ENCODE measurements at regions not wholly inside any gene's neighbourhood (a gene's known extent, or its start where the extent isn't known, plus 50 kb on each side); places are given as distances from the start of the nearest gene placed in this dataset.

DNA sequence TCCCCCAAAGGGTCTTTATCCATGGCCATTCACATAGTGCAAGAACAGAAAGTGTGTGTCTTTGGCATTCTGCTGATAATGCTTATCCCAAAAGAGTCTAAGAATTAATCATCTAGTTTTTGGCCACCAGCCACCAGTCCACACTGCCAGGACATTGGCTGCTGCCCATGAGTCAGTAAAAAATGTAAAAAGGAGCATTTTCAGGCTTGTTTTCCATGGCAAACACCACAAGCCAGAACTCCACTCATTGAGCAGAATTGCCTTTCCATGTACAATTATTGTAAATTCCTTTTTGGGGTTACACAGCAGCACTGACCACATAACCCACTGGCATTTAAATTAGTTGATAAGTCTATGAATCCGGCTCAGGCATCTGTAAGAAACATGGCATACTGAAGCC, 89.2 kb upstream of the PRDX4 start:
- H3K36me3 ChIP-seq (ENCODE audit: low read depth): no peaks in the 10 kb centered on the region
- DNase-seq (ENCODE audit: low spot score): no peak
- peak; percentile 54; the same call in 2 of the 3 replicates for ATAC-seq (ENCODE audit: low read depth)
- H3K27ac ChIP-seq (ENCODE audit: poor library complexity, severe bottlenecking): no peak overlapping the region
- no peak overlapping the region for H3K4me3 ChIP-seq (ENCODE audit: severe bottlenecking)
- H3K27me3 ChIP-seq (ENCODE audit: insufficient read depth, poor library complexity, severe bottlenecking): no peaks in the 10 kb centered on the region
- no peaks in the 10 kb centered on the region for H3K9me3 ChIP-seq (ENCODE audit: severe bottlenecking)
- TF ChIP-seq, protein P1, sequence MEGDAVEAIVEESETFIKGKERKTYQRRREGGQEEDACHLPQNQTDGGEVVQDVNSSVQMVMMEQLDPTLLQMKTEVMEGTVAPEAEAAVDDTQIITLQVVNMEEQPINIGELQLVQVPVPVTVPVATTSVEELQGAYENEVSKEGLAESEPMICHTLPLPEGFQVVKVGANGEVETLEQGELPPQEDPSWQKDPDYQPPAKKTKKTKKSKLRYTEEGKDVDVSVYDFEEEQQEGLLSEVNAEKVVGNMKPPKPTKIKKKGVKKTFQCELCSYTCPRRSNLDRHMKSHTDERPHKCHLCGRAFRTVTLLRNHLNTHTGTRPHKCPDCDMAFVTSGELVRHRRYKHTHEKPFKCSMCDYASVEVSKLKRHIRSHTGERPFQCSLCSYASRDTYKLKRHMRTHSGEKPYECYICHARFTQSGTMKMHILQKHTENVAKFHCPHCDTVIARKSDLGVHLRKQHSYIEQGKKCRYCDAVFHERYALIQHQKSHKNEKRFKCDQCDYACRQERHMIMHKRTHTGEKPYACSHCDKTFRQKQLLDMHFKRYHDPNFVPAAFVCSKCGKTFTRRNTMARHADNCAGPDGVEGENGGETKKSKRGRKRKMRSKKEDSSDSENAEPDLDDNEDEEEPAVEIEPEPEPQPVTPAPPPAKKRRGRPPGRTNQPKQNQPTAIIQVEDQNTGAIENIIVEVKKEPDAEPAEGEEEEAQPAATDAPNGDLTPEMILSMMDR (IDR thresholded peaks at IDR 0.05; ENCODE audit: poor library complexity, severe bottlenecking): no peak
- no peaks in the 10 kb centered on the region for H3K4me1 ChIP-seq (ENCODE audit: insufficient read depth, poor library complexity, severe bottlenecking)

- Histone ChIP-seq H3K4me3 (ENCODE audit: severe bottlenecking) (no peak overlapping the region), H3K9me3 (ENCODE audit: severe bottlenecking) (no peaks in the 10 kb centered on the region), H3K27me3 (ENCODE audit: insufficient read depth, poor library complexity, severe bottlenecking) (no peaks in the 10 kb centered on the region), H3K4me1 (ENCODE audit: insufficient read depth, poor library complexity, severe bottlenecking) (no peaks in the 10 kb centered on the region), H3K27ac (ENCODE audit: poor library complexity, severe bottlenecking) (no peak overlapping the region), H3K36me3 (ENCODE audit: low read depth) (no peaks in the 10 kb centered on the region)
- ATAC-seq (ENCODE audit: low read depth): no peak
- DNase-seq (ENCODE audit: low spot score): no peak
- TF ChIP-seq, protein P1 (IDR thresholded peaks at IDR 0.05; ENCODE audit: poor library complexity, severe bottlenecking): no peak
Measured at GRCh38 chrX:23589496-23589895, 77.8 kb upstream of the PRDX4 start.

DNA sequence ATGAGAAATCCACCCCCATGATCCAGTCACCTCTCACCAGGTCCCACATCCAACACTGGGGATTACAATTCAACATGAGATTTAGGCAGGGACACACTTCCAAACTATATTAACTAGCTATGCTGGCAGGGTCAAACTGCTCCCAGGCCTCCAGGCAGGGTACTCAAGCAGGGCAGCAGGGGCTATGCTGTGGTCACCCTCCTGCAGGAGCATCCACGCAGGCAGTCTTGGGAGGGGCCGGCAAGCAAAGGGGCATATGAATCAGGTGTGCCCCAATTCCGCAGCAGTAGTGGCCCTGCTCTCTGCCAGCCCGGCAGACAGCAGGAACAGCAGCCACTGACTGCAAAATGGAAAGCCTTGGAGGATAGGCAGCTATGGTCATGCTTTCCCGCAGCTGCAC, 74.6 kb upstream of the PRDX4 start:
- no peak for ATAC-seq (ENCODE audit: low read depth)
- no peak overlapping the region for H3K4me3 ChIP-seq (ENCODE audit: severe bottlenecking)
- H3K9me3 ChIP-seq (ENCODE audit: severe bottlenecking): no peaks in the 10 kb centered on the region
- H3K4me1 ChIP-seq (ENCODE audit: insufficient read depth, poor library complexity, severe bottlenecking): no peaks in the 10 kb centered on the region
- TF ChIP-seq, protein P1 (IDR thresholded peaks at IDR 0.05; ENCODE audit: poor library complexity, severe bottlenecking): no peak
- DNase-seq (ENCODE audit: low spot score): no peak
- H3K27me3 ChIP-seq (ENCODE audit: insufficient read depth, poor library complexity, severe bottlenecking): no peaks in the 10 kb centered on the region
- no peaks in the 10 kb centered on the region for H3K36me3 ChIP-seq (ENCODE audit: low read depth)
- no peak overlapping the region for H3K27ac ChIP-seq (ENCODE audit: poor library complexity, severe bottlenecking)

DNA sequence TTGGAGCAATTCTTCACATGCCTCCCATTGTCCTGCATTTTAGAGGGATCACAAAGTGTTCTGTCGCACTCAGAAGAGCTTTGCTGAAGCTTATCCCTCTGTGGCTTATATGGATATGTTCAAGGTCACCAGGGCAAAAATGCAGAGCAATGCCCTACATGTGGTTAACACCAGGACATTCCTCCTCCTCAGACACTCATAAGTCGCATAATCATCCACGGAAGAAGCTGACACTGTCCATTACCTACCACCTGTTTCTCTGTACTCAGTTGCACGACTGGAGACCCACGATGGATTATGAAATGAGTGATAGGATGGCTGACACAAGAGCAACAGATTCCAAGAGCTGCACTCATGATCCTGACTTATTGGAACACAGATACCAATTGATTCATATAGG, 68.7 kb upstream of the PRDX4 start:
- Histone ChIP-seq H3K27ac (ENCODE audit: poor library complexity, severe bottlenecking) (no peak overlapping the region), H3K4me3 (ENCODE audit: severe bottlenecking) (no peak overlapping the region), H3K27me3 (ENCODE audit: insufficient read depth, poor library complexity, severe bottlenecking) (no peaks in the 10 kb centered on the region), H3K9me3 (ENCODE audit: severe bottlenecking) (no peaks in the 10 kb centered on the region), H3K4me1 (ENCODE audit: insufficient read depth, poor library complexity, severe bottlenecking) (no peaks in the 10 kb centered on the region), H3K36me3 (ENCODE audit: low read depth) (no peaks in the 10 kb centered on the region)
- ATAC-seq (ENCODE audit: low read depth) (no peak), DNase-seq (ENCODE audit: low spot score) (no peak)
- TF ChIP-seq, protein P1 (IDR thresholded peaks at IDR 0.05; ENCODE audit: poor library complexity, severe bottlenecking): no peak

- DNase-seq (ENCODE audit: low spot score): no peak
- H3K36me3 ChIP-seq (ENCODE audit: low read depth): no peaks in the 10 kb centered on the region
- ATAC-seq (ENCODE audit: low read depth): no peak
- TF ChIP-seq, protein P1 (IDR thresholded peaks at IDR 0.05; ENCODE audit: poor library complexity, severe bottlenecking): no peak
- no peaks in the 10 kb centered on the region for H3K9me3 ChIP-seq (ENCODE audit: severe bottlenecking)
- no peak overlapping the region for H3K4me3 ChIP-seq (ENCODE audit: severe bottlenecking)
- no peaks in the 10 kb centered on the region for H3K27me3 ChIP-seq (ENCODE audit: insufficient read depth, poor library complexity, severe bottlenecking)
- no peaks in the 10 kb centered on the region for H3K4me1 ChIP-seq (ENCODE audit: insufficient read depth, poor library complexity, severe bottlenecking)
- H3K27ac ChIP-seq (ENCODE audit: poor library complexity, severe bottlenecking): no peak overlapping the region
Measured at GRCh38 chrX:23603501-23603900, 63.8 kb upstream of the PRDX4 start.

Measured in RWPE2 (cell line).